ENCODE measurements at regions not wholly inside any gene's neighbourhood (a gene's known extent, or its start where the extent isn't known, plus 50 kb on each side); places are given as distances from the start of the nearest gene placed in this dataset.
"Not testable (repeated sequence)": the region's sequence is repeated elsewhere in the genome, so short reads cannot be mapped to it uniquely, and the experiment has no call there.

DNA sequence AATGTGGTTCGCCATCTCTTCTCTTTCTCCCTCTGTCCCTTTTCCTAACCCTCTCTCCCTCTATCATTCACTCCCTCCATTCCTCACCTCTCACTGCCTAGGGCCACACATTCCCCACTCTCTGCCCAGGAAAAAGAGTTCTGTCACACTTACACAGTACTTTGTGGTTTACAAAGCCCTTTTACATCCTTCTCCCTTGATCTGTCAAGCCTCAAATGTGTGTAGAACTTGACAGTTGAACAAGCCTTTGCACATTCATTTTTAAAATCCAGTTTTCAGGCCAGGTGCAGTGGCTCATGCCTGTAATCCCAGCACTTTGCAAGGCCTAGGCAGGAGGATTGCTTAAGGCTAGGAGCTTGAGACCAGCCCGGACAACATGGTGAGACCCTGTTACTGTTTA is 156.3 kb downstream of the VSIG4 start:
- DNase-seq (ENCODE audit: low read depth) = no peak

DNA sequence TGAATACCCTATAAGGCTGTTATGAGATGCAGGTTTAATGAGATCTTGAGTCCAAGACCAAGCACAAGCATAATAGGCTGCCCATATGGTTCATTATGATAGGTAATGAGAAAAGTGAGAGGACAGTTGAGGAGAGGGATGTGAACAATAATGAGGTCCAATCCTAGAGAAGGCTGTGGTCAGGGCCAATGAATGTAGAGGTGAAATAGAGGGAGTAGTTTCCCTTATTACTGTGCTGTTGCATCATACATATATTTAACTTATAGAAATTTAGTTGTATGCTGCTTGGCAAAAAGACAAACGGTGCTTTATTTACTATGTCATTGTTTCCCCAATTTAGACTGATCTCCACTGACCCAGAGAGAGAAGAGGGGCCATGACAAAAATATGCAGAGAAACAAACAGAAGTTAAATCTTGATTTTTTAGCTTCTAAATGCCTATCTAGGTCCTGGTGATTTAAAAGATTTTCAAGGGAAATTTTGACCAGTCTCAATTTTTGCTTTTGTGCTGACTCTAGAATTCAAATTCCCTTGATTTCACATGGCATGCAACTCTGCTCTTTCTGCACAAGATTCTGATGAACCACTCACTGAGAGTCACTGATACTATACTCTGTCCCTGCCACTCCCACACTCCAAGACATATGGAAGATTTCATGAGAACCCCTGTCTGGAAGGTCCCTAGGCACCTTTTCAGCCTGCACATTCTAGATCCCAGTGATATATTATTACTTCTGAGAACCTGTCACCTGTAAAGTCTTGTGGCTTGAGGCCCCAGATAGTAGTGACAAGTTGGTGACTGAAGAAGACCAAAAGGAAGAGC is 159.7 kb downstream of the VSIG4 start:
- no peak for DNase-seq (ENCODE audit: low read depth)

DNA sequence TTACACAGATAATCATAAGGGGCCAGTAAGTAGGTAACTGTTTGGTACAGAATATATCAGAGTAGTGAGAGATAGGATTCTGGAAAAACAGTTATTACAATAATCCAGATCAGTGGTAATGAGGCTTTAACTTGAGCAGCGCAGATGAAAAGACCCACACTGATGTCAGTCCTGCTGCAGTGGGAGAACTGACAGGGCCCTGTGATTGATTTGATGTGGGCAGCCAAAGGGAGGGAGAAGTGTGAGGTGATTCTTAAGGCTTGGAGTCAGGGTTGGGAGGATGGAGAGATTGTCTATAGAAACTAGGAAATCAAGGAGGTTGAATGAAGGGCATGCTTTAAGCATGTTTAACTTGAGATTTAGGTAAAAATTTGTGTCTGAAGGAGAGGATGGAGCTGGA is 161.4 kb downstream of the VSIG4 start:
- no peak for DNase-seq (ENCODE audit: low read depth)

GRCh38 chrX:65877953-65878352 is 161.9 kb downstream of the VSIG4 start:
- DNase-seq (ENCODE audit: low read depth) = no peak

GRCh38 chrX:65875614-65876013 is 164.3 kb downstream of the VSIG4 start:
- not testable (repeated sequence) for DNase-seq (ENCODE audit: low read depth)

DNA sequence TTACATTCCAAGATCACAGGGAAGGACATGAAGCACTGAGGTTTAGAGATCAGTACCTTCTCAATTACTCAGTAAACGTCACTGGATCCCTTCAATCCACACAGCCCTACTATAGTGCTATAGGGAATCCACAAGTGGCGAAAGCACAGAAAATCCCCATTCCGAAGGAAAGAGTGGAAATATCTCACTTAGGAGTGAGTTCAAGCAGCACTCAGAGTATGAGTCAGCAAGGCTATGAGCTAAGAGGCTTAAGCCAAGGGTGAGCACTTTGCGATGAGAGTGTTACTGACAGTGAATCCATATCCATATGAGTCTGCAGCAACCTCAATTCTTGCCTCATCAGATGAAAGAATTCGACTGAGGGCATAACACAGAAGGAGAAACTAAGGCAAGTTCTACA is 165.1 kb downstream of the VSIG4 start:
- no peak for DNase-seq (ENCODE audit: low read depth)

- DNase-seq (ENCODE audit: low read depth) = no peak
Measured at GRCh38 chrX:65874110-65874509, 165.8 kb downstream of the VSIG4 start.

GRCh38 chrX:65873385-65873784 is 166.5 kb downstream of the VSIG4 start:
- no peak for DNase-seq (ENCODE audit: low read depth)

DNA sequence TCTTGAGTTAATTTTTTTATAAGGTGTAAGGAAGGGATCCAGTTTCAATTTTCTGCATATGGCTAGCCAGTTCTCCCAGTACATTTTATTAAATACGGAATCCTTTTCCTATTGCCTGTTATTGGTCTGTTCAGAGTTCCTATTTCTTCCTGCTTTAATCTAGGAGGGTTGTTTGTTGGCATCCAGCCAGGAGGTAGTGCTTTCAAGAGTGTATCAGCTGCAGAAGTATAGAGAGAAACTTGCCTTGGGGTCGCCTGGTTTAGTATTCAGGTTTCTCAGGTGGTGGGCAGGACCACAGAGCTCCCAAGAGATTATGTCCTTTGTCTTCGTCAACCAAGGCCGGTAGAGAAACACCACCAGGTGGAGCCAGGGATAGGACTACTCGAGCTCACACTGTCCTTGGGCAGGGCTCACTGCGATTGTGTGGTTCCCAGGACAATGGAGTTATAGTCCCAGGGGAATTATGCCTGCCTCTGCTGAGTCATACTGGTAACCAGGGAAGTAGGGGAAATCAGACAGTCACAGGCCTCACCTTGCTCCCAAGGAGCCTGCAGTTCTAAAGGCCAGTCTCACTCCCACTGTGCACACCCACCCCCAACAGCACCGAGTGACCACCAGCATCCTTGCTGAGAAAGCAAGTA is 168.1 kb downstream of the VSIG4 start:
- DNase-seq (ENCODE audit: low read depth) = peak; percentile 42

GRCh38 chrX:65870544-65870943 is 169.3 kb downstream of the VSIG4 start:
- not testable (repeated sequence) for DNase-seq (ENCODE audit: low read depth)

DNA sequence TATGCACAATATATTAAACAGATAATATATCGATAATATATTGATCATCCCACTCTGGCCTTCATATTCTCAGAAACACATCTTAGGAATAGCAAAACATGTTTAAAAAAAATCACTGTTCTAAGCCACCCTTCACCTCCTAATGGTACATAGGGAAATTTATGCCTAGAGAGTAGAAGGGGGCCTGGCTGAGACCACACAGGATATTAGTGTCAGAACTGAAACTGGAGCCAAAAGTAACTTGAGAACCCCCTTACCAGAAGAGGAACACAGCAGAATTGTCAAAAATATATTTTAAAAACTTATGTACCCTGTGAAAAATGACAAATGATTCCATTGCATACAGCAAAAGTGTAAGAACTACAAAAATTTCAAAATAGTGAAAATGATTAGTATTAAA is 173.1 kb downstream of the VSIG4 start:
- DNase-seq (ENCODE audit: low read depth) = no peak

- peak; percentile 0 for DNase-seq (ENCODE audit: low read depth)
Measured at GRCh38 chrX:65866146-65866545, 173.7 kb downstream of the VSIG4 start.

DNA sequence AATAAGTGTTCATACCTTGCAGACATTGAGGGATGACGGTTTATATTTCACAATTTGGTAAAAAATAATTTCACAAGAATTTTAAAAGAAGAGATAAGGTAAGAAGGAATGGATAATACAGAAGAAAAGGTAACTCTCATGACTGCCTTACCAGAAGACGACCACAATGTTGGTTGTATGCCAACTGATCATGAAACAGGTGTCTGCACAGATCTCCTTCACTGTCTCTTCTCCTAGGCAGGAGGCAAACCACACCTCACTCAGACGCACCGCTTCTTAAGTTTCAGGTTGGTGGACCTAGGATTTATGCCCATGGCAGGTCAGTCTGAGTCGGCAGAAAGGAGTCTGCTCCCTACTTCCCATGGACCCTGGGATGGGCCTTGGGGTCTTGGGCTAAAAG is 177.2 kb downstream of the VSIG4 start:
- no peak for DNase-seq (ENCODE audit: low read depth)

GRCh38 chrX:65859299-65859698 is 180.6 kb downstream of the VSIG4 start:
- DNase-seq (ENCODE audit: low read depth) = no peak

- not testable (repeated sequence) for DNase-seq (ENCODE audit: low read depth)
Measured at GRCh38 chrX:65854437-65854836, 185.4 kb downstream of the VSIG4 start.

DNA sequence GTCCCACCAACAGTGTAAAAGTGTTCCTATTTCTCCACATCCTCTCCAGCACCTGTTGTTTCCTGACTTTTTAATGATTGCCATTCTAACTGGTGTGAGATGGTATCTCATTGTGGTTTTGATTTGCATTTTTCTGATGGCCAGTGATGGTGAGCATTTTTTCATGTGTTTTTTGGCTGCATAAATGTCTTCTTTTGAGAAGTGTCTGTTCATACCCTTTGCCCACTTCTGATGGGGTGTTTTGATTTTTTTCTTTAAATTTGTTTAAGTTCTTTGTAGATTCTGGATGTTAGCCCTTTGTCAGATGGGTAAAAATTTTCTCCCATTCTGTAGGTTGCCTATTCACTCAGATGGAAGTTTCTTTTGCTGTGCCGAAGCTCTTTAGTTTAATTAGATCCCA is 183.9 kb downstream of the MSN start:
- not testable (repeated sequence) for DNase-seq (ENCODE audit: low read depth)

GRCh38 chrX:65850821-65851220 is 183.4 kb downstream of the MSN start:
- DNase-seq (ENCODE audit: low read depth) = not testable (repeated sequence)

- DNase-seq (ENCODE audit: low read depth) = no peak
Measured at GRCh38 chrX:65846974-65847373, 179.5 kb downstream of the MSN start.

GRCh38 chrX:65841263-65841662 is 173.8 kb downstream of the MSN start:
- no peak for DNase-seq (ENCODE audit: low read depth)

- no peak for DNase-seq (ENCODE audit: low read depth)
Measured at GRCh38 chrX:65838674-65839073, 171.2 kb downstream of the MSN start.

DNA sequence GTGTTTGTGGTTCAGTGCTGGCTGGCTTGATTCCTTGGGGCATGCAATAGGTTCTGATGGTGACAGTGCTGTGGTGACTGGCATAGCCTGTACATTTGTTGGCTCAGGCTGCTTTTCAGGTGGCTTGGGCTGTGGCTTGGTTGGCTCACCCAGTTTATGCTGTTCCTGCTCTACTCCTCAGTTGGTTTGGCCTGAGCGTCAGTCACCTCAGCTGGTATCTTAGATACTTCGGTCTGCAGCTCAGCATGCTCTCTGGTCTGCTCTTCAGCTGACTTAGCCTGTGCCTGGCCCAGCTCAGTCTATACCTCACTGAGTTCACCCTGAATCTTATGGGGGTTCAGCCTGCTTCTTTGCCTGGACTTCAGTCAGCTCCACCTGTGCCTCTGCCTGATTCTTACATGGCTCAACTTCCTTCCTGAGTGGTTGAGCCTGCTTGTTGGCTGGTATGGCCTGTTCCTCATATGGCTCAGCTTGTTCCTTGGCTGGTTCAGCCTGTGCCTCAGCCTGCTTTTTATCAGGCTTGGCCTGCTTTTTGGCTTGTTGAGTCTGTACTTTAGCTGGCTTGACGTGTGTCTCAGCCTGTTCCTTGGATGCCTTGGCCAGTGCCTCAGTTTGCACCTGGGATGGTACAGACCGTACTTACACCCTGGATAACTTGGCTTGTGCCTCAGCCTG is 170.6 kb downstream of the MSN start:
- no peak for DNase-seq (ENCODE audit: low read depth)

- DNase-seq (ENCODE audit: low read depth) = no peak
Measured at GRCh38 chrX:65831268-65831667, 163.8 kb downstream of the MSN start.

DNA sequence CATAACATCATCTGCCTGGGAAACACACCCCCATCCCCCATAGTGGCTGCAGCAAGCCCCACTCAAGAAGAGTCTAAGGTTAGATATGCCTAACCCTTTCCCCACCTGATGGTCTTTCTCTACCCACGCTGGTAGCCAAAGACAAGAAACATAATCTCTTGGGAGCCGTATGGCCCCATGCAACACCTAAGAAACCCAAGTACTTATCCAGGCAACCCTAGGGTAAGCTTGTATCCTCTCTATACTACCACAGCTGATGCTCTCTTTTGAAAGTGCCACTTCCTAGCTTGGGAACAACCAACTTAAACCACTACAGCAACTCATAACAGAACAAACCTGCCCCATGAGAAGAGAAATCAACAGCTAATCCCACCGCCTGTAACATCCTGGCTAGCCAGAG is 161.1 kb downstream of the MSN start:
- DNase-seq (ENCODE audit: low read depth) = no peak

Measured in renal cortical epithelial cell (primary cell).